ENCODE measurements at regions not wholly inside any gene's neighbourhood (a gene's known extent, or its start where the extent isn't known, plus 50 kb on each side); places are given as distances from the start of the nearest gene placed in this dataset.
A peak's percentile ranks its signal among the peaks of the same experiment; 100 is the strongest.

DNA sequence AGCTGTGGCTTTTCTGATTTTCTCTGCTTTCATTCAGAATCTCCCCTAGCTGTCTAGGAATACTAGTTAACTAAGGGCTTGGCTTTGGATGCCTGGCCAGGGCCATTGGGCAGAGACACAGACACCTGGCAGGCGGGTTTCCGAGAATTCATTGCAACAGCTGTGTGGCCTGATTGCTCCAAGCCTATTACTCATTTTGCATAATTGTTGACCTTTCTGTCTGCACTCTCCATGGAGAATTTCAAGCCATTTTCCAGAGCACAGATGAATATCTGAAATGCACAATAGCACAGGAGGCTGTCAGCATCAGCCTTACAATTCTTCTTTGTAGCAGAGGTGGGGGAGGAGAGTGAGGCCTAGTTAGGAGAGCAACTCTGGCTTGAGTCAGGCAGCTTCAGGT, 310.5 kb downstream of the DMAC1 start:
- TF ChIP-seq GATA2 (IDR thresholded peaks at IDR 0.05; ENCODE audit: low read depth, low read length) (peak; percentile 83), GATA3 (IDR thresholded peaks at IDR 0.05; ENCODE audit: low read depth, low read length) (0 out of 2 replicates have a peak, but pooled peaks have one; percentile 53)

All from SH-SY5Y (cell line).